HCT116 (cell line): ENCODE measurements at regions not wholly inside any gene's neighbourhood (a gene's known extent, or its start where the extent isn't known, plus 50 kb on each side); places are given as distances from the start of the nearest gene placed in this dataset.

Experiments used
- ATAC-seq: fragments of 200-7000 bp; cut with Tn5 transposase; 2 replicates; pipeline ENCODE4 v1.9.1; 2020; ENCODE audit warnings: mild to moderate bottlenecking, moderate library complexity
- BruUV-seq: library from RNA; stranded (reverse); fragments of 400-500 nt; replicated peaks from 2 replicates; lab custom pipeline; 2021; lab: Mats Ljungman, UMichigan
- CTCF ChIA-PET: fragments of 300-600 bp; sonication (Branson Sonifier 250); formaldehyde crosslinking; loops from one replicate; lab custom pipeline; 2021; ENCODE audit warnings: antibody characterized with exemption; lab: Charles Lee
- POLR2A ChIA-PET: fragments of 300-600, 350-600 bp; sonication (Branson Sonifier 250); formaldehyde crosslinking; loops from one replicate; lab custom pipeline; 2021; ENCODE audit warnings: antibody characterized with exemption; lab: Charles Lee
- RAD21 ChIA-PET, 2 experiments: fragments of 300-600 bp; sonication (Branson Sonifier 250); formaldehyde crosslinking; loops; one replicate each; lab custom pipeline; 2023; ENCODE audit warnings: low total read pairs in 2 of 2; ENCODE audit not compliant: uncharacterized antibody in 2 of 2, unreplicated experiment in 2 of 2, low non-redundant PET in 1 of 2; lab: Charles Lee
- DNase-seq: peaks from one replicate; pipeline ENCODE4 v3.0.0-alpha.2; 2010; ENCODE audit warnings: low read depth, low spot score
- H2AFZ ChIP-seq: fragments of 200-600 bp; shearing (Covaris generic), sonication (generic); 2 replicates; pipeline ENCODE4 v1.6.1; 2017; ENCODE audit warnings: low read depth, mixed run types, mixed read lengths, antibody characterized with exemption, low read length; ENCODE audit not compliant: poor library complexity, severe bottlenecking
- H3K27ac ChIP-seq: 2 replicates; pipeline ENCODE4 v1.5.1; 2012; ENCODE audit warnings: low read depth, low read length
- H3K27me3 ChIP-seq: fragments of 200-600 bp; sonication (generic); 2 replicates; pipeline ENCODE4 v1.6.1; 2016; ENCODE audit warnings: mixed run types, low read length, mixed read lengths; ENCODE audit not compliant: insufficient read depth
- H3K36me3 ChIP-seq, 2 experiments: fragments of 200-500 bp in 1 of 2; fragments of 200-600 bp in 1 of 2; sonication (Bioruptor generic) in 1 of 2; sonication (generic) in 1 of 2; 2 replicates each; pipeline versions ENCODE4 v1.5.1 to v1.6.1; 2014 to 2016; ENCODE audit warnings: low read length in 2 of 2, inconsistent platforms in 1 of 2, mixed read lengths in 1 of 2, mixed run types in 1 of 2; ENCODE audit not compliant: insufficient read depth in 2 of 2, control insufficient read depth in 1 of 2
- H3K4me1 ChIP-seq, 2 experiments: fragments of 200-600 bp in 1 of 2; sonication (generic) in 1 of 2; 2 replicates each; pipeline versions ENCODE4 v1.5.1 to v1.6.1; 2012 to 2017; ENCODE audit warnings: low read length in 2 of 2, inconsistent platforms in 1 of 2, mild to moderate bottlenecking in 1 of 2, mixed read lengths in 1 of 2, mixed run types in 1 of 2, moderate library complexity in 1 of 2; ENCODE audit not compliant: insufficient read depth in 2 of 2, control insufficient read depth in 1 of 2
- H3K4me2 ChIP-seq: fragments of 200-600 bp; sonication (generic); 2 replicates; pipeline ENCODE4 v1.6.1; 2017; ENCODE audit warnings: mixed run types, low read length, mixed read lengths
- H3K4me3 ChIP-seq, 2 experiments: fragments of 200-600 bp in 1 of 2; sonication (generic) in 1 of 2; replicated peaks in 1 of 2; 2 replicates each; pipeline ENCODE4 v1.5.1; 2011 to 2016; ENCODE audit warnings: low read length in 2 of 2, control low read depth in 1 of 2, low read depth in 1 of 2, mild to moderate bottlenecking in 1 of 2, mixed read lengths in 1 of 2, mixed run types in 1 of 2
- H3K79me2 ChIP-seq: fragments of 200-600 bp; sonication (generic); 2 replicates; pipeline ENCODE4 v1.6.1; 2017; ENCODE audit warnings: mild to moderate bottlenecking, mixed run types, low read length, moderate library complexity, mixed read lengths; ENCODE audit not compliant: insufficient read depth
- H3K9ac ChIP-seq: fragments of 200-600 bp; sonication (generic); 2 replicates; pipeline ENCODE4 v1.6.1; 2016; ENCODE audit warnings: low read length, mixed read lengths
- H3K9me2 ChIP-seq: fragments of 200-600 bp; sonication (generic), shearing (Covaris generic); 2 replicates; pipeline ENCODE4 v1.6.1; 2017; ENCODE audit warnings: mixed run types, mild to moderate bottlenecking, moderate library complexity; ENCODE audit not compliant: insufficient read depth
- H3K9me3 ChIP-seq, 2 experiments: fragments of 200-500 bp in 1 of 2; fragments of 200-600 bp in 1 of 2; sonication (Bioruptor generic) in 1 of 2; sonication (generic) in 1 of 2; 2 replicates each; pipeline ENCODE4 v1.6.1; 2014 to 2017; ENCODE audit warnings: low read length in 2 of 2, mixed read lengths in 2 of 2, inconsistent platforms in 1 of 2, low read depth in 1 of 2, mild to moderate bottlenecking in 1 of 2, mixed run types in 1 of 2, moderate library complexity in 1 of 2; ENCODE audit not compliant: control insufficient read depth in 1 of 2, insufficient read depth in 1 of 2
- H4K20me1 ChIP-seq: fragments of 200-600 bp; sonication (generic), shearing (Covaris generic); 2 replicates; pipeline ENCODE4 v1.6.1; 2017; ENCODE audit warnings: mixed run types, mild to moderate bottlenecking, moderate library complexity; ENCODE audit not compliant: insufficient read depth
- CBX3 ChIP-seq: IDR thresholded peaks from 2 replicates; pipeline ENCODE4 v1.6.1; 2012; ENCODE audit warnings: low read depth
- CEBPB ChIP-seq: IDR thresholded peaks from 2 replicates; pipeline ENCODE4 v1.6.1; 2012; ENCODE audit warnings: low read depth
- CTCF ChIP-seq, 3 experiments: fragments of 200-600 bp in 1 of 3; sonication (generic) in 1 of 3; IDR thresholded peaks in 2 of 3; conservative IDR thresholded peaks in 1 of 3; 2 replicates each; pipeline ENCODE4 v1.5.1; 2012 to 2017; ENCODE audit warnings: low read depth in 2 of 3, low read length in 2 of 3, antibody characterized with exemption in 1 of 3, borderline replicate concordance in 1 of 3, control low read depth in 1 of 3, mild to moderate bottlenecking in 1 of 3, mixed read lengths in 1 of 3, mixed run types in 1 of 3, moderate library complexity in 1 of 3; ENCODE audit not compliant: insufficient read depth in 1 of 3
- EZH2 ChIP-seq: fragments of 200-600 bp; sonication (generic); IDR thresholded peaks from 2 replicates; pipeline ENCODE4 v1.6.1; 2017; ENCODE audit warnings: antibody characterized with exemption, mixed run types
- JUND ChIP-seq: IDR thresholded peaks from 2 replicates; pipeline ENCODE4 v1.6.1; 2012
- POLR2A ChIP-seq: IDR thresholded peaks from 2 replicates; pipeline ENCODE4 v1.7.0; 2011; ENCODE audit warnings: borderline replicate concordance; ENCODE audit not compliant: insufficient read depth, insufficient read length; ENCODE audit errors: extremely low read depth
- SIN3A ChIP-seq: IDR thresholded peaks from 2 replicates; pipeline ENCODE4 v1.6.1; 2012; ENCODE audit warnings: low read depth
- TCF7L2 ChIP-seq: IDR thresholded peaks from 2 replicates; pipeline ENCODE4 v1.7.0; 2011; ENCODE audit warnings: borderline replicate concordance, inconsistent platforms; ENCODE audit not compliant: insufficient read depth, insufficient read length; ENCODE audit errors: extremely low read depth
- ZNF274 ChIP-seq: fragments of 200-500 bp; sonication (Bioruptor generic); IDR thresholded peaks from 2 replicates; pipeline ENCODE4 v1.6.1; 2014; ENCODE audit warnings: mild to moderate bottlenecking, low read depth, low read length, inconsistent platforms
- intact Hi-C: fragments of 100-400 bp; cut with micrococcal nuclease; formaldehyde crosslinking; loops from 2 replicates; pipeline ENCODE4 v1.10.0; 2022

DNA sequence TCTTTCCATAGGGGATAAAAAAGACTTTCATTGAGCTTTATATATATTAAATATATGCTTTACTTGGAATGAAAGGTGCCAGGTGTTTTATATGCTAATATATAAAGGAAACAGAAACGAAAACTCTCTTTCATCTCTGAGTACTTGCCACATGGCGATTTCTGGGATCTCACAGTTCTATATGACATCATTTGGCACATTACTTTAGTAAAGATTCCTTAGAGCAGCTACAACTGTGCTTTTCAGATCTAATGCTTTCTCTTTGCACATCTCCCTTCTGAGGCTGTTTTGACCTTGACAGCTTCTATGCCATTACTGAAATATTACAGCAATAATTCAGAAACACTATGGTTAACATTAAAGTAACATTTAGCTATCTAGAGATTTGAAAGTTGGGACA lies 1082.9 kb upstream of the CDH2 start:
- Histone ChIP-seq H3K4me1 (no peaks in the 10 kb centered on the region), H2AFZ (no peak overlapping the region), H3K4me3 (no peak overlapping the region), H3K27me3 (no peaks in the 10 kb centered on the region), H3K9me3 (no peaks in the 10 kb centered on the region), H3K79me2 (no peaks in the 10 kb centered on the region), H3K4me2 (no peak overlapping the region), H3K9ac (no peak overlapping the region), H3K36me3 (no peaks in the 10 kb centered on the region), H3K27ac (no peak overlapping the region), H3K9me2 (no peaks in the 10 kb centered on the region), H4K20me1 (no peaks in the 10 kb centered on the region)
- POLR2A ChIA-PET = no interaction called here
- DNase-seq = no peak
- no TSS peak for BruUV-seq
- RAD21 ChIA-PET = no interaction called here
- no peak for TF ChIP-seq EZH2
- TF ChIP-seq SIN3A = no peak
- no peak for TF ChIP-seq CBX3
- no peak for TF ChIP-seq TCF7L2
- TF ChIP-seq POLR2A = no peak
- no peak for TF ChIP-seq CTCF (IDR thresholded peaks at IDR 0.05 in 2 of 3, conservative IDR thresholded peaks at IDR 0.05 in 1 of 3; ENCODE audit: borderline replicate concordance in 1 of 3, insufficient read depth in 1 of 3, low read depth in 2 of 3, low read length in 2 of 3)
- no peak for TF ChIP-seq CEBPB
- intact Hi-C loops = no loop called here
- ATAC-seq = no peak
- CTCF ChIA-PET = no interaction called here

GRCh38 chr18:29254123-29254522 lies 1077.2 kb upstream of the CDH2 start:
- H3K4me3 ChIP-seq = no peak overlapping the region
- no peaks in the 10 kb centered on the region for H3K27me3 ChIP-seq
- ChIA-PET RAD21 (no interaction called here), CTCF (interaction anchor here (0.6 kb wide), 1 partner anchor 13 kb away, joined by 3 read pairs; no protein-coding TSS in a partner anchor), POLR2A (no interaction called here)
- no peaks in the 10 kb centered on the region for H3K9me2 ChIP-seq
- H3K27ac ChIP-seq = no peak overlapping the region
- intact Hi-C loops = no loop called here
- H3K36me3 ChIP-seq = no peaks in the 10 kb centered on the region
- H3K9me3 ChIP-seq = no peaks in the 10 kb centered on the region; a peak in 1 of 4 replicates
- no peaks in the 10 kb centered on the region for H3K79me2 ChIP-seq
- TF ChIP-seq JUND (no peak), ZNF274 (no peak)
- BruUV-seq = no TSS peak
- ATAC-seq = no peak
- no peaks in the 10 kb centered on the region for H3K4me1 ChIP-seq
- H2AFZ ChIP-seq = no peak overlapping the region
- no peak overlapping the region for H3K4me2 ChIP-seq
- no peaks in the 10 kb centered on the region for H4K20me1 ChIP-seq
- no peak overlapping the region for H3K9ac ChIP-seq
- no peak for DNase-seq
